GM12878 (cell line): ENCODE measurements at regions not wholly inside any gene's neighbourhood (a gene's known extent, or its start where the extent isn't known, plus 50 kb on each side); places are given as distances from the start of the nearest gene placed in this dataset.

Experiments
- CHD4 ChIP-seq: fragments of 200-600 bp; sonication (generic); IDR thresholded peaks from 2 replicates; pipeline ENCODE4 v1.6.1; 2016; ENCODE audit warnings: mild to moderate bottlenecking
- IKZF1 ChIP-seq: fragments of 450-650 bp; conservative IDR thresholded peaks from 2 replicates; pipeline ENCODE4 v1.6.1; 2017; ENCODE audit warnings: antibody characterized with exemption, mild to moderate bottlenecking
- SKIL ChIP-seq: fragments of 450-650 bp; IDR thresholded peaks from 2 replicates; pipeline ENCODE4 v1.6.1; 2017; ENCODE audit warnings: mild to moderate bottlenecking, low read depth, inconsistent platforms; ENCODE audit not compliant: poor library complexity, severe bottlenecking
- ZBTB33 ChIP-seq: fragments of 450-650 bp; IDR thresholded peaks from 2 replicates; pipeline ENCODE4 v1.6.1; 2017; ENCODE audit warnings: mild to moderate bottlenecking
- ZBTB40 ChIP-seq: fragments of 450-650 bp; IDR thresholded peaks from 2 replicates; pipeline ENCODE4 v1.6.1; 2016; ENCODE audit warnings: mild to moderate bottlenecking, moderate library complexity, borderline replicate concordance

- TF ChIP-seq ZBTB33 (no peak), IKZF1 (no peak), SKIL (no peak), ZBTB40 (no peak), CHD4 (no peak)
Observed at GRCh38 chr13:90415902-90416301, 931.6 kb upstream of the MIR17HG start (continued).
